Retinal pigment epithelial cell (primary cell): ENCODE measurements at regions not wholly inside any gene's neighbourhood (a gene's known extent, or its start where the extent isn't known, plus 50 kb on each side); places are given as distances from the start of the nearest gene placed in this dataset.

Experiments
- DNase-seq: peaks from one replicate; pipeline ENCODE4 v3.0.0-alpha.2; 2010; ENCODE audit warnings: low read depth
- H3K4me3 ChIP-seq: 2 replicates; pipeline ENCODE4 v1.5.1; 2011; ENCODE audit warnings: mild to moderate bottlenecking, low read length, control low read depth, moderate library complexity
- TF ChIP-seq, protein P1 (sequence below): conservative IDR thresholded peaks from 2 replicates; pipeline ENCODE4 v1.5.1; 2011; ENCODE audit warnings: low read depth, low read length, control low read depth, inconsistent platforms

DNA sequence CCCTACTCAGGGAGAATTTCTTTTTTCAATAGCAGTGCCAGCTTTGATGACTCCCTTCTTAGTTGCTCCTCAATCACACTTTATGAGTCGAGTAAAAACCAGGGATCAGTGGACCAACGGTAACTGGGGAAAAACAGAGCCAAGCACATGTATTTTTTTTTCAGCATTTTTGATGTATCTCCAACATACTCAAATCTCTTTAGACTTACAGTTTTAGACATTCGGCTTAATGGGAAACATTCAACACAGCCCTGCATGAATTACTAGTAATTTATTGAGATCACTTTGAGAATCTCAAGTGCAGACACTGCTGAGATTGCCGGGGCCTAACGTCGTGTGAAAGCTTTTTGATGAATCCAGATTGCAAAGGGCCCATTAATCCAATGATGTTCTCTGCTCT lies 306.7 kb downstream of the NUAK1 start:
- DNase-seq = no peak
- H3K4me3 ChIP-seq = no peak overlapping the region
- TF ChIP-seq, protein P1, sequence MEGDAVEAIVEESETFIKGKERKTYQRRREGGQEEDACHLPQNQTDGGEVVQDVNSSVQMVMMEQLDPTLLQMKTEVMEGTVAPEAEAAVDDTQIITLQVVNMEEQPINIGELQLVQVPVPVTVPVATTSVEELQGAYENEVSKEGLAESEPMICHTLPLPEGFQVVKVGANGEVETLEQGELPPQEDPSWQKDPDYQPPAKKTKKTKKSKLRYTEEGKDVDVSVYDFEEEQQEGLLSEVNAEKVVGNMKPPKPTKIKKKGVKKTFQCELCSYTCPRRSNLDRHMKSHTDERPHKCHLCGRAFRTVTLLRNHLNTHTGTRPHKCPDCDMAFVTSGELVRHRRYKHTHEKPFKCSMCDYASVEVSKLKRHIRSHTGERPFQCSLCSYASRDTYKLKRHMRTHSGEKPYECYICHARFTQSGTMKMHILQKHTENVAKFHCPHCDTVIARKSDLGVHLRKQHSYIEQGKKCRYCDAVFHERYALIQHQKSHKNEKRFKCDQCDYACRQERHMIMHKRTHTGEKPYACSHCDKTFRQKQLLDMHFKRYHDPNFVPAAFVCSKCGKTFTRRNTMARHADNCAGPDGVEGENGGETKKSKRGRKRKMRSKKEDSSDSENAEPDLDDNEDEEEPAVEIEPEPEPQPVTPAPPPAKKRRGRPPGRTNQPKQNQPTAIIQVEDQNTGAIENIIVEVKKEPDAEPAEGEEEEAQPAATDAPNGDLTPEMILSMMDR = no peak

DNA sequence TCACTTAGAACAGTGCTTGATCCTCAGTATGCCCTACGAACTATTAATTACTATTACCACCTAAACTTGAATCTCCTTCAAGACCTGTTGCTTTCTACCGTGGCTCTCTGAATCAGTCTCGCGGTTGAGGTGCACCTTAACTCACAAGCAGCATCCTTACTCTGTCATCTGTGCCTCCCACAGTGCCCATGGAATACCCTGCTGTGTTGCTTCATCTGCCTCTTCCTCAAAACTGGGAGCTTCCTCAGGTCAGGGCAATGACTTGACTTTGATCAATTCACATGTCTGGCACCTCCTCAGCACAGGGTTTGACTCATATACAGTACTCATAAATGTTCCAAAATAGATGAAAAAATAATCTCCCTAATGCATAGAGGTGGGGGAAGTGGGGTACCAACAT lies 305.9 kb downstream of the NUAK1 start:
- H3K4me3 ChIP-seq = no peak overlapping the region
- TF ChIP-seq, protein P1 = no peak
- DNase-seq = no peak

- no peak for DNase-seq
- TF ChIP-seq, protein P1 = no peak
- no peak overlapping the region for H3K4me3 ChIP-seq
Measured at GRCh38 chr12:105834496-105834895, 304.3 kb downstream of the NUAK1 start.

GRCh38 chr12:105835580-105836241 lies 303.0 kb downstream of the NUAK1 start:
- no peak overlapping the region for H3K4me3 ChIP-seq
- DNase-seq = no peak

DNA sequence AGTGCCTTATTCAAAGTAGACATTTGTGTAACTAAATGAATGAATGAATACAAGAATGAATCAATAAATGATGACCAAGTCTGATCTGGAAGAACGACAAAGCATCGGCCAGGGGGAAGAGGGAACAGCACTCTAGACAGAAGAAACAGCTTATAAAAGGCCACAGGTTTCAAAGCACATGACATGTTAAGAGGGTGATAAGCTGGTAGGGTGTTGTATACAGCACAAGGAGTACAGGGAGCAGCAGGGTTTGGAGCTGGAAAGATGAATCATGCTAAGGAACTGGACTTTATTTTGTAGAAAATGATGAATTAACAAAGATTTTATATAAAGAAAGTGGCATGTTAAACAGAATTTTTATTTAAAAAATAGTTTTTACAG lies 302.5 kb downstream of the NUAK1 start:
- DNase-seq = no peak
- TF ChIP-seq, protein P1 = no peak
- no peak overlapping the region for H3K4me3 ChIP-seq

More at GRCh38 chr12:105835580-105836241, 303.0 kb downstream of the NUAK1 start:
- TF ChIP-seq, protein P1 = no peak

GRCh38 chr12:105839629-105840127 lies 299.1 kb downstream of the NUAK1 start:
- TF ChIP-seq, protein P1 = no peak
- no peak for DNase-seq
- no peak overlapping the region for H3K4me3 ChIP-seq

- TF ChIP-seq, protein P1 = no peak
- H3K4me3 ChIP-seq = no peak overlapping the region
- DNase-seq = no peak
Measured at GRCh38 chr12:105840384-105840783, 298.4 kb downstream of the NUAK1 start.
